ENCODE measurements at regions not wholly inside any gene's neighbourhood (a gene's known extent, or its start where the extent isn't known, plus 50 kb on each side); places are given as distances from the start of the nearest gene placed in this dataset.

DNA sequence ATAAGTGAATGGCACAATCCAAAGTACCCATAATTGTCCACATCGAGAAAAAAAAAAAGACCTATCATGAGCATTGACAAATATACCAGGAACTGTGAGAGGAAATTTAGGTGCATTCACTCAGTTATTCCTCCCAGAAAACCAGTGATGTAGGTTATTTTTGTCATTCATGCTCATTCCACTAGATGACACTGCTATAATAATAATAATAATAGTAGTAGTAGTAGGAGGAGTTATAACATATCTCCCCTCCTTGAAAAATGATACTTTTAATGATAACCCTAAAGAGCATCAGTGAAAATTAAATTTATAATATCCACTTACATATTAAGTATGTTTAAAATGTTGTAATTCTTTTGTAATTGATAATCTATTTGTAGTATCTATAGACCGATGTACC is 463.9 kb upstream of the MIR17HG start:
- TF ChIP-seq NFE2L2 (IDR thresholded peaks at IDR 0.05; ENCODE audit: low read depth, low read length) (no peak), CTCF (conservative IDR thresholded peaks at IDR 0.05; ENCODE audit: low read depth, low read length) (no peak), CEBPB (IDR thresholded peaks at IDR 0.05; ENCODE audit: low read depth, low read length) (no peak), BHLHE40 (IDR thresholded peaks at IDR 0.05; ENCODE audit: low read depth, low read length) (no peak), POLR2A (IDR thresholded peaks at IDR 0.05; ENCODE audit: low read depth, low read length) (no peak), RFX5 (IDR thresholded peaks at IDR 0.05; ENCODE audit: low read depth, low read length) (no peak), RAD21 (IDR thresholded peaks at IDR 0.05; ENCODE audit: low read length) (no peak), MAZ (IDR thresholded peaks at IDR 0.05; ENCODE audit: borderline replicate concordance, low read depth, low read length) (no peak)

Data from IMR-90 (cell line).